SK-N-SH (cell line): ENCODE measurements at regions not wholly inside any gene's neighbourhood (a gene's known extent, or its start where the extent isn't known, plus 50 kb on each side); places are given as distances from the start of the nearest gene placed in this dataset.

Experiments used
- CTCF ChIA-PET: fragments of 300-600, 350-600 bp; formaldehyde crosslinking; extraction: SDS; loops from one replicate; lab custom pipeline; 2021; lab: Yijun Ruan, JAX
- POLR2A ChIA-PET: fragments of 350-600 bp; sonication (Branson Sonifier 250); formaldehyde crosslinking; extraction: SDS; loops from one replicate; lab custom pipeline; 2020; ENCODE audit warnings: antibody characterized with exemption, inconsistent platforms; lab: Yijun Ruan, JAX
- DNase-seq: peaks from one replicate; pipeline ENCODE4 v3.0.0; 2012
- H2AFZ ChIP-seq: fragments of 200-600 bp; sonication (generic); 2 replicates; pipeline ENCODE4 v1.8.1; 2016; ENCODE audit warnings: antibody characterized with exemption, mild to moderate bottlenecking, low read depth
- H3F3A ChIP-seq: fragments of 200-600 bp; sonication (generic); replicated peaks from 2 replicates; pipeline ENCODE3; 2016; ENCODE audit warnings: antibody characterized with exemption, mild to moderate bottlenecking; ENCODE audit not compliant: insufficient read depth
- H3K27ac ChIP-seq, 2 experiments: fragments of 200-500 bp in 1 of 2; fragments of 200-600 bp in 1 of 2; sonication (Bioruptor generic) in 1 of 2; sonication (generic), shearing (Covaris generic) in 1 of 2; 2 replicates each; pipeline versions ENCODE4 v1.5.1 to v1.6.1; 2014 to 2016; ENCODE audit warnings: low read depth in 2 of 2, inconsistent platforms in 1 of 2, low read length in 1 of 2, mild to moderate bottlenecking in 1 of 2, mixed read lengths in 1 of 2
- H3K27me3 ChIP-seq: fragments of 200-600 bp; sonication (generic), shearing (Covaris generic); 2 replicates; pipeline ENCODE4 v1.6.1; 2016; ENCODE audit warnings: mixed run types; ENCODE audit not compliant: insufficient read depth
- H3K36me3 ChIP-seq, 2 experiments: fragments of 200-500 bp in 1 of 2; fragments of 200-600 bp in 1 of 2; sonication (Bioruptor generic) in 1 of 2; sonication (generic) in 1 of 2; replicated peaks in 1 of 2; 2 replicates each; pipeline versions ENCODE3 to v1.5.1; 2014 to 2016; ENCODE audit warnings: low read length in 1 of 2, mild to moderate bottlenecking in 1 of 2; ENCODE audit not compliant: insufficient read depth in 2 of 2, control insufficient read depth in 1 of 2
- H3K4me1 ChIP-seq, 2 experiments: fragments of 200-500 bp in 1 of 2; fragments of 200-600 bp in 1 of 2; sonication (Bioruptor generic) in 1 of 2; sonication (generic), shearing (Covaris generic) in 1 of 2; 2 replicates each; pipeline versions ENCODE4 v1.5.1 to v1.6.1; 2014 to 2016; ENCODE audit warnings: low read depth in 1 of 2, low read length in 1 of 2, mixed run types in 1 of 2; ENCODE audit not compliant: insufficient read depth in 2 of 2, control insufficient read depth in 1 of 2
- H3K4me2 ChIP-seq: fragments of 200-600 bp; sonication (generic), shearing (Covaris generic); 2 replicates; pipeline ENCODE4 v1.6.1; 2017; ENCODE audit warnings: mixed run types
- H3K4me3 ChIP-seq, 2 experiments: fragments of 200-500 bp in 1 of 2; fragments of 200-600 bp in 1 of 2; sonication (Bioruptor generic) in 1 of 2; sonication (generic), shearing (Covaris generic) in 1 of 2; 2 replicates each; pipeline versions ENCODE4 v1.5.1 to v1.8.1; 2014 to 2016; ENCODE audit warnings: low read depth in 2 of 2, inconsistent platforms in 1 of 2, low read length in 1 of 2, mild to moderate bottlenecking in 1 of 2, mixed read lengths in 1 of 2, moderate library complexity in 1 of 2
- H3K79me2 ChIP-seq: fragments of 200-600 bp; sonication (generic); 2 replicates; pipeline ENCODE4 v1.8.1; 2017; ENCODE audit warnings: mild to moderate bottlenecking; ENCODE audit not compliant: insufficient read depth
- H3K9ac ChIP-seq: fragments of 200-600 bp; sonication (generic); 2 replicates; pipeline ENCODE4 v1.6.1; 2017; ENCODE audit warnings: mixed run types
- H3K9me2 ChIP-seq: fragments of 200-600 bp; sonication (generic); 2 replicates; pipeline ENCODE4 v1.6.1; 2017; ENCODE audit warnings: mixed run types
- H3K9me3 ChIP-seq: fragments of 200-600 bp; sonication (generic); 2 replicates; pipeline ENCODE4 v1.6.1; 2017; ENCODE audit warnings: mixed run types, mild to moderate bottlenecking, moderate library complexity
- H4K20me1 ChIP-seq: fragments of 200-600 bp; sonication (generic); 2 replicates; pipeline ENCODE4 v1.6.1; 2017; ENCODE audit warnings: mild to moderate bottlenecking, mixed run types; ENCODE audit not compliant: insufficient read depth
- CHD2 ChIP-seq: fragments of 150-350 bp; IDR thresholded peaks from 2 replicates; pipeline ENCODE4 v1.6.1; 2018; ENCODE audit warnings: low read length; ENCODE audit not compliant: partially characterized antibody
- EP300 ChIP-seq, 2 experiments: IDR thresholded peaks; 2 replicates each; pipeline versions ENCODE4 v1.4.0 to v1.6.1; 2012; ENCODE audit warnings: borderline replicate concordance in 1 of 2, low read depth in 1 of 2, low read length in 1 of 2
- FOSL2 ChIP-seq: IDR thresholded peaks from 2 replicates; pipeline ENCODE4 v1.4.0; 2012; ENCODE audit warnings: low read depth, mild to moderate bottlenecking, moderate library complexity, borderline replicate concordance
- FOXJ3 ChIP-seq: sonication (generic); formaldehyde crosslinking; IDR thresholded peaks from 2 replicates; pipeline ENCODE4 v1.5.1; 2020; ENCODE audit warnings: mild to moderate bottlenecking, missing genetic modification reagents
- JUND ChIP-seq: IDR thresholded peaks from 2 replicates; pipeline ENCODE4 v1.4.0; 2012
- MXI1 ChIP-seq: IDR thresholded peaks from 2 replicates; pipeline ENCODE4 v1.6.1; 2012; ENCODE audit warnings: mild to moderate bottlenecking, low read depth, low read length, improper control_type of control experiment
- NFIC ChIP-seq: IDR thresholded peaks from 2 replicates; pipeline ENCODE4 v1.4.0; 2012; ENCODE audit warnings: borderline replicate concordance
- NRF1 ChIP-seq: IDR thresholded peaks from 2 replicates; pipeline ENCODE4 v1.6.1; 2012; ENCODE audit warnings: low read depth, mild to moderate bottlenecking, low read length
- RFX5 ChIP-seq: IDR thresholded peaks from 2 replicates; pipeline ENCODE4 v1.6.1; 2012; ENCODE audit warnings: mild to moderate bottlenecking, improper control_type of control experiment, low read length
- TAF1 ChIP-seq: IDR thresholded peaks from 2 replicates; pipeline ENCODE4 v1.6.1; 2012; ENCODE audit warnings: low read depth, mild to moderate bottlenecking, low read length, moderate library complexity, borderline replicate concordance
- TCF12 ChIP-seq: IDR thresholded peaks from 2 replicates; pipeline ENCODE4 v1.4.0; 2012
- YY1 ChIP-seq: IDR thresholded peaks from 2 replicates; pipeline ENCODE4 v1.4.0; 2012; ENCODE audit warnings: low read depth, mild to moderate bottlenecking
- ZBTB33 ChIP-seq: IDR thresholded peaks from 2 replicates; pipeline ENCODE4 v1.4.0; 2012; ENCODE audit warnings: low read depth, borderline replicate concordance
- WGBS: methylation state at CpG from one replicate; pipeline ENCODE4 v1.1.6; 2017; ENCODE audit warnings: low lambda C conversion rate; 5-methylcytosine and 5-hydroxymethylcytosine counted together
- TF ChIP-seq, protein P1 (sequence below): fragments of 150-350 bp; IDR thresholded peaks from 2 replicates; pipeline ENCODE4 v1.6.1; 2017; ENCODE audit warnings: antibody characterized with exemption, low read length, low read depth, borderline replicate concordance
- TF ChIP-seq, protein P2 (sequence below): IDR thresholded peaks from 2 replicates; pipeline ENCODE4 v1.4.0; 2012; ENCODE audit warnings: low read depth
- TF ChIP-seq, protein P3 (sequence below): IDR thresholded peaks from 2 replicates; pipeline ENCODE4 v1.4.0; 2012; ENCODE audit warnings: low read depth, borderline replicate concordance
- TF ChIP-seq, protein P4 (sequence below): IDR thresholded peaks from 2 replicates; pipeline ENCODE4; 2012

DNA sequence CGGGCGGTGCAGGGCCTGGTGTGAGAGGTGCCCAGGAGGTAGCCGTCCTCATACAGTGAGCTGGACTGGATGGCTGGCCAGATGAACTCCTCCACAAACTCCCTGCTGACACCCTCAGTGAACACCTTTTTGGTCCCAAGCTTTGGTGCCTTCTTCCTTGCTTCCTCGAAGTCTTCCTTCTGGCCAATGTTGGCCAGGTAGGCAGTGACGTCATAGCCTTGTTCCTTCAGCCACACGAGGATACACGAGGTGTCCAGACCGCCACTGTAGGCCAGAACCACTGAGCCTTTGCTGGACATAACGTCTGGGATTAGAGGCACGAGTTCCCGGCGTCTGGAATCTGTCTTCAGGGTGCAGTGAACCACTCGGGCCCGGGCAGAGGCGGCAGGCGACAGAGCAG, 206.8 kb upstream of the SP4 start:
- TF ChIP-seq ZBTB33 (no peak), TAF1 (no peak), NRF1 (no peak)
- TF ChIP-seq, protein P1, sequence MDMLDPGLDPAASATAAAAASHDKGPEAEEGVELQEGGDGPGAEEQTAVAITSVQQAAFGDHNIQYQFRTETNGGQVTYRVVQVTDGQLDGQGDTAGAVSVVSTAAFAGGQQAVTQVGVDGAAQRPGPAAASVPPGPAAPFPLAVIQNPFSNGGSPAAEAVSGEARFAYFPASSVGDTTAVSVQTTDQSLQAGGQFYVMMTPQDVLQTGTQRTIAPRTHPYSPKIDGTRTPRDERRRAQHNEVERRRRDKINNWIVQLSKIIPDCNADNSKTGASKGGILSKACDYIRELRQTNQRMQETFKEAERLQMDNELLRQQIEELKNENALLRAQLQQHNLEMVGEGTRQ: no peak
- no peaks in the 10 kb centered on the region for H3F3A ChIP-seq
- H3K4me3 ChIP-seq: no peak overlapping the region
- WGBS: 8% methylated on average over 16 of the region's 16 CpGs
- H3K27ac ChIP-seq: no peak overlapping the region
- H2AFZ ChIP-seq: no peak overlapping the region
- no peaks in the 10 kb centered on the region for H3K36me3 ChIP-seq
- ChIA-PET CTCF (no interaction called here), POLR2A (no interaction called here)
- no peaks in the 10 kb centered on the region for H3K9me2 ChIP-seq
- no peaks in the 10 kb centered on the region for H4K20me1 ChIP-seq
- no peaks in the 10 kb centered on the region for H3K79me2 ChIP-seq
- no peaks in the 10 kb centered on the region for H3K4me1 ChIP-seq
- H3K4me2 ChIP-seq: no peak overlapping the region
- H3K9me3 ChIP-seq: no peaks in the 10 kb centered on the region
- H3K9ac ChIP-seq: no peak overlapping the region
- no peak for DNase-seq
- no peaks in the 10 kb centered on the region; the same call in 1 of the 2 replicates for H3K27me3 ChIP-seq

- Histone ChIP-seq H3K9me2 (no peaks in the 10 kb centered on the region), H3F3A (no peaks in the 10 kb centered on the region), H3K27ac (no peak overlapping the region), H3K27me3 (no peaks in the 10 kb centered on the region)
- POLR2A ChIA-PET: no interaction called here
- DNase-seq: no peak
- no peak for TF ChIP-seq NFIC
- TF ChIP-seq CHD2: no peak
- TF ChIP-seq, protein P2, sequence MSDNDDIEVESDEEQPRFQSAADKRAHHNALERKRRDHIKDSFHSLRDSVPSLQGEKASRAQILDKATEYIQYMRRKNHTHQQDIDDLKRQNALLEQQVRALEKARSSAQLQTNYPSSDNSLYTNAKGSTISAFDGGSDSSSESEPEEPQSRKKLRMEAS: no peak
- TF ChIP-seq NRF1: no peak
- TF ChIP-seq RFX5: no peak
- TF ChIP-seq TCF12: no peak
- no peak for TF ChIP-seq FOSL2
- TF ChIP-seq, protein P1: no peak
- TF ChIP-seq TAF1: no peak
- no peak for TF ChIP-seq EP300 (IDR thresholded peaks at IDR 0.05; ENCODE audit: borderline replicate concordance in 1 of 2, low read depth in 1 of 2, low read length in 1 of 2)
- no peak for TF ChIP-seq YY1
- no peak for TF ChIP-seq JUND
- TF ChIP-seq, protein P3, sequence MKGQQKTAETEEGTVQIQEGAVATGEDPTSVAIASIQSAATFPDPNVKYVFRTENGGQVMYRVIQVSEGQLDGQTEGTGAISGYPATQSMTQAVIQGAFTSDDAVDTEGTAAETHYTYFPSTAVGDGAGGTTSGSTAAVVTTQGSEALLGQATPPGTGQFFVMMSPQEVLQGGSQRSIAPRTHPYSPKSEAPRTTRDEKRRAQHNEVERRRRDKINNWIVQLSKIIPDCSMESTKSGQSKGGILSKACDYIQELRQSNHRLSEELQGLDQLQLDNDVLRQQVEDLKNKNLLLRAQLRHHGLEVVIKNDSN: no peak
- TF ChIP-seq, protein P4, sequence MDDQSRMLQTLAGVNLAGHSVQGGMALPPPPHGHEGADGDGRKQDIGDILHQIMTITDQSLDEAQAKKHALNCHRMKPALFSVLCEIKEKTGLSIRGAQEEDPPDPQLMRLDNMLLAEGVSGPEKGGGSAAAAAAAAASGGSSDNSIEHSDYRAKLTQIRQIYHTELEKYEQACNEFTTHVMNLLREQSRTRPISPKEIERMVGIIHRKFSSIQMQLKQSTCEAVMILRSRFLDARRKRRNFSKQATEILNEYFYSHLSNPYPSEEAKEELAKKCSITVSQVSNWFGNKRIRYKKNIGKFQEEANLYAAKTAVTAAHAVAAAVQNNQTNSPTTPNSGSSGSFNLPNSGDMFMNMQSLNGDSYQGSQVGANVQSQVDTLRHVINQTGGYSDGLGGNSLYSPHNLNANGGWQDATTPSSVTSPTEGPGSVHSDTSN: no peak
- no peak for TF ChIP-seq ZBTB33
- no peak for TF ChIP-seq FOXJ3 (CRISPR knock-in tag)
- TF ChIP-seq MXI1: no peak
- TF ChIP-seq, all 33 proteins: peak for 0
- H2AFZ ChIP-seq: no peak overlapping the region
- H3K4me1 ChIP-seq: no peaks in the 10 kb centered on the region
- H3K36me3 ChIP-seq: no peaks in the 10 kb centered on the region
- no peaks in the 10 kb centered on the region for H4K20me1 ChIP-seq
- no peaks in the 10 kb centered on the region for H3K9me3 ChIP-seq
- CTCF ChIA-PET: interaction anchor here (1.0 to 1.7 kb wide), 5 partner anchors 14 to 460 kb away, joined by 3 to 6 read pairs (median 3); no protein-coding TSS in a partner anchor
- H3K4me2 ChIP-seq: no peak overlapping the region
- H3K79me2 ChIP-seq: no peaks in the 10 kb centered on the region
- no peak overlapping the region for H3K9ac ChIP-seq
- H3K4me3 ChIP-seq: no peak overlapping the region
- 10% methylated on average over 5 of the region's 5 CpGs for WGBS
These were observed 189.3 kb upstream of the SP4 start for GRCh38 chr7:21238400-21239116.
